GDM1 (cell line): ENCODE measurements at regions not wholly inside any gene's neighbourhood (a gene's known extent, or its start where the extent isn't known, plus 50 kb on each side); places are given as distances from the start of the nearest gene placed in this dataset.

Experiments
- DNase-seq: peaks from one replicate; lab custom pipeline; 2025; lab: John Stamatoyannopoulos, UW

DNA sequence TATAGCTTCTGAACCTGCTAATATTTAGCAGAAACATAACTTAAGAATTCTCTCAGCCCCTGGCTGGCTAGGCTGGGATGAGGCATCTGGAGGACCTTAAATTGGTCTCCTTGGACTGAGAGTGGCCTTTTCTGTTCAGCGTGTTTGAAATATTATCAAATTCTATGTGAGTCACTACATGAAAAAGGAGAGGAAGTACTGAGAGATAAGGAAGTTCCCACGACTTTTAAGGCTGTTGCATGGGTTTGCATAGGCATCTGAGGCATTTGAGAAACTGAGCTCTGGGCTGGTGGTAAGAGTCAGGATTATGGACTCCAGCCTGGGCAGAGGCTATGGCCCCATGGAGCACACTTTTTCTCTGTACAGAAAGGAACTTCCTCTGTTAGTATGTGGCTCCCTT is 816.2 kb upstream of the GRAMD2B start:
- no peak for DNase-seq

- DNase-seq: no peak
These were observed 814.2 kb upstream of the GRAMD2B start for GRCh38 chr5:125609011-125609410.

DNA sequence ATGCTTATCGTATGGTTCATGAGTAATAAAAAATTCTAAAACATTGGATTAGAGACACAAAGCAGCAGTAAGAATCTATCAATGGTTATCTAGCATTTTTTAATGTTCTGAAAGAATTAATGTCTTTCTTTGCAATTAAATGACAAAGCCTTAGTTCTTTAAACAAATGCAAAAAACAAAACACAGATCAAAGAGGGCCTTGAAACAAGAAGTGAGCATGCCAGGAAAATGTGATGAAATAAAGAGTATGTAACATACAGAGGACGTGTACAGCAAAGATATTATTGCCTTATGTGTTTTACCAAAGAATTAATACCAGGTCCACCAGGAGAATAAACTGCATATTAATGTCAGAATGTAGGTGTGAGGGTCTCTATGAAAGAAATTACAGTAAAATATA is 812.3 kb upstream of the GRAMD2B start:
- DNase-seq: no peak

DNA sequence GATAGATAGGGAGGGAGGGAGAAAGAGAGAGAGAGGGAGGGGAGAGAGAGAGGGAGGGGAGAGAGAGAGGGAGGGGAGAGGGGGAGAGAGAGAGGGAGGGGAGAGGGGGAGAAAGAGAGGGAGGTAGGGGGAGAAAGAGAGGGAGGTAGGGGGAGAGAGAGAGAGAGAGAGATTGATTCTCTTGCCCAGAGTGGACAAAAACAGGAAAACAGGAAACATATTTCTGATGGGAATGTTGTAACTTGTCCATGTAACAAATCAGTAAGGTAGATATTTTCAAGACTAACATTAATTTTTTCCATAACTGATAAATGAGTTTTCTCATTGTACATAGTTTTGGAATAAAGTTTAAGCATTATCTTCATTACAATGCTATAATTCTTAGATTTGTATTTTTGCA is 811.7 kb upstream of the GRAMD2B start:
- DNase-seq: no peak

- DNase-seq: no peak
These were observed 811.0 kb upstream of the GRAMD2B start for GRCh38 chr5:125612181-125612721.

- no peak for DNase-seq
These were observed 810.4 kb upstream of the GRAMD2B start for GRCh38 chr5:125612776-125613175.

GRCh38 chr5:125630237-125630636 is 793.0 kb upstream of the GRAMD2B start:
- no peak for DNase-seq

- no peak for DNase-seq
These were observed 789.7 kb upstream of the GRAMD2B start for GRCh38 chr5:125633523-125633922.

DNA sequence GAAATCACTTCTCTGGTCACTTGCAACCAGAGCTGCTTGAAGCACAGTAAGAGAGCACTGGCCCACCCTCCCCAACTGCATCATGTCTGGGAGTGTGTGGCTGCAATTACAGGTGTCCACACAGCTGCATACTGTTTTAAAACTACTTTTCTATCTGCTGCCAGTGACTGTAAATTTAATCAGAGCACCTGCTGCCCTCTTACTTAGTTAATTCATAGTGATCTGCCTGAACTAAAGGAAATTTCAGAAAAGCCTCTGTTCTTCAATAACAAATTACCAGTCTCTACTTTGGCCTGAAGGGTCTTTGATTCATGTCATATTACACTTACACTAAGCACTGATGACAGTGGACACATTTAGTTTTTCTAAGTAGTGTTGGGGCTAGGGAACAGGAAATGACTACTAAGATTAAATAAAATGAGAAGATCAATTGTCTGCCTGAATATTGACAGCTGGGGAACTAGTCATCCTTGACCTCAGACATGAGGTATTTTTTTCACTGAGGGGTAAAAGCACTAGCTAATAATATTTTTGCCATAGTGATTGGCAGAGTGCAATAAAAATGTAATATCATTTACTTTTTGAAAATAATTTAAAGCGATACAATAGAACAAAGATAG is 788.9 kb upstream of the GRAMD2B start:
- DNase-seq: no peak

DNA sequence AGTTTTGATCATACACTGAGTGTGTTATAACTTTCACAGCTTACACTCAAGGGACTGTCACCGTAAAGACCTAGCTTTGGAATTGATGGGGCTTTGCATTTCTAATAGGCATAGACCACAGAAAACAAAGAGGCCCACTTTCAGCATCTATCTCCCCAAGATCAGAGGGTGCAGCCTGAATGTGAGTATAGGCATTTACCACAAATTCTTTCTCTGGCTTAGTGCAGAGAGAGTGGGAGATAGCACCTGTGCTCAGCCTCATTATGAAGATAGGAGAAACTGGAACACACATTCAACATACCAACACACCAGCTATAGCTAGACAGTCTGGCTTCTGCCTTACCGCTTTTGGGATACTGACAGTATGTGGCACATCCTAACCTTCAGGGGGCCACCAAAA is 783.4 kb upstream of the GRAMD2B start:
- no peak for DNase-seq

DNA sequence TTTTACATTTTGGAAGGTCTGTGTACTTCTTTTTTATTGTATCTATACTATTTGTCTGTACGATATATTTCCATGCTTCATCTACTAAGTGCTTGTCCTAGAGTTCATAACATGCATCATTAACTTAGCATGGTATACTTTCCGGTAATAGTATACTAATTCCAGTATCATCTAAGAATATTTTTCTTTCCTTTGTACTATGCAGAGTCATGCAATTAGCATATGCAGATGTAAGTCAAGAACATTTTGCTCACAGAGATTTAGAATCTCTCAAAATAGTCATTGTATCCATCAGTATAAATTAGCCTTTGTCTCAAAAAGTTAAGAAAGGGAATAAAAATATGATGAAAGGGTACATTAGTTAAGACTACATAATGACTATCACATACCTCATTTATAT is 770.4 kb upstream of the GRAMD2B start:
- DNase-seq: no peak

DNA sequence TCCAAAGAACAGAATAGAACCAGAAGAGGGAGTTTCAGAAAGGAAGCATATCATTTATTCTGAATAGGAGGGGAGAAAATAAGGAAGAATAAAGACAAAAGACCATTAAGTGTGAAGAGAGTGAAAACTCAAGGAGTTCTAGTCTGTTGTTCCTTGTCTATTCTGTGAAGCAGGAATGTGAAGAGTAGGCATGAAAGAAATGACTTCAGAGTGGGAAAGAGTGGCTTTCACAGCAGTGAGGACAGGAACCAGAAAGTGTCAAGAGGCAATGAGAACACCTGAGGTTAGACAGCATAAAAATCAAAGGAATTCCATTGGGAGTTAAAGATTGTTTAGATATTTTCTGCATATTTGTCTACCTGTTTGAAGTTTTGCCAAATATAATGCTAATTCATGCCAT is 768.8 kb upstream of the GRAMD2B start:
- no peak for DNase-seq

DNA sequence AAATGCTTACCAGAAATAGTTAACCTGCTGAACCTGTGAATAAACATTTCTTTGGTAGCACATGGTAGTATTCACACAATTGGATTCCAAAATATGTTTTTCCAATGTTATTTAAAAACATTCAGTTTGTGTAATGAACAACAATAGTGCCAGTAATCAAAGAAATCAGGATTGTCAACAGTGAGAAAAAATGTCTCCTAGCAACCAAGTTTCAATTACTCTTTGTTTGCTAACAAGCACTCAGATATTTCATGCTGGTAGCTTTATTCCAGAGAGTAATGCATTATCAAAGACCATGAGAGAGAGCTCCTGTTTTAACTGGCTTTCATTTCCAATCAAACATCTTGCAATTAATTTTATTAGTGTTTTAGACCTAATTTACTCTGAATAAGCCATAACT is 768.1 kb upstream of the GRAMD2B start:
- DNase-seq: no peak

GRCh38 chr5:125657936-125658335 is 765.3 kb upstream of the GRAMD2B start:
- no peak for DNase-seq

- no peak for DNase-seq
These were observed 763.7 kb upstream of the GRAMD2B start for GRCh38 chr5:125659316-125660023.

GRCh38 chr5:125660231-125660895 is 762.8 kb upstream of the GRAMD2B start:
- DNase-seq: no peak

- DNase-seq: no peak
These were observed 761.6 kb upstream of the GRAMD2B start for GRCh38 chr5:125661584-125661983.

DNA sequence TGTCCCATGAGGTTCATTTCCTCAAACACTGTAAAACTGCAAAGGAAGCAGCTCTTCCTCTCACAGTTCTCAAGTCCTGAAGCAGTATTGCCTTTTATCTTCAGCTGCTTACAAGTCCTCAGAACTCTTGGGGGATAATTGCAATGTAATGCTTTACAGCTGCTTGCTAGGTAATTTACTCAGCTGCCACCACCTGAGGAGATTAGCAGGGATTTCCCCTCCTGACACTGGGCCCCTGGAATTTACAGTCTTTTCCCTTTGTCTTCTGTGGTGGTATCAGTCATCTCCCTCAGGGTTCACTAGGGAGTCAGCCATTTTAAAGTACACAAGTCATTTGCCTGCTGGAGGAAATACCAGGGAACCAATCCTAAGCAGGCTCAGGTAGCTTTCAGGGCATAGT is 754.3 kb upstream of the GRAMD2B start:
- DNase-seq: no peak

- DNase-seq: no peak
These were observed 749.8 kb upstream of the GRAMD2B start for GRCh38 chr5:125673359-125673950.

DNA sequence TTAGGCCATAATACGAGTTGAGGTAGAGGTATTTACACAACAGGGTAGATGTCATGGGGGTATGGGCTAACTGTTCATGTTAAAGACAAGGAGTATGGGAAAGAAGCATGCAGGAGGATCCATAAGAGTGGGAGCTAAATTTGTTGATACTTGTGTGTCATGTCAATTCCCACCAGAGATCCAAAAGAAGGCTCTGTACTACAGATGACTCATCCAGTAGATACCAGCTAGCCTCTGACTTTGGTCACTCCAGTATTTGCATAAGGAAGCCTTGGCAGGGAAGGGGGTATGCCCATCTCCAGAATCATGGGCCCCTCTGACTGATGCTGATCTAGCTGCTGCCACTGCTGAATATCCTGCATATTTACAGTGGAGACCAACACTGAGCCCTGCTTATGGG is 743.7 kb upstream of the GRAMD2B start:
- DNase-seq: no peak

DNA sequence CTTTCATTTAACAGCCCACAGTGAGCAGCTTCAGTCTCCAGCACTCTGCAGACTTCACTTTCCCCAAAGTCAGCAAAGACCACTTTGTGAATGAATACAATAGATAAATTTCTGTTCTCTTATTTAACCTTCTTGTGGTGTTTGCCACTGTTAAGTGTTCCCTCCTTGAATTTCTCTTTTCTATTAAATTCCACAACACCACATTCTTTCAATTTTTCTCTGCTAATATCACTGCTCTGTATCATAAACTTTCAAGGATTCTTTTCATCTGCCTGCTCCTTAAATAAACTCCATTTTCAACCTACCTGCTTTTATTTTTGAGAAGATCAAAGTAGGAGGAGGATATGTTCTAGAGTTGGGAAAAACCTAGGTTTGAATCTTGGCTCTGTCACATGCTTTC is 739.5 kb upstream of the GRAMD2B start:
- no peak for DNase-seq

DNA sequence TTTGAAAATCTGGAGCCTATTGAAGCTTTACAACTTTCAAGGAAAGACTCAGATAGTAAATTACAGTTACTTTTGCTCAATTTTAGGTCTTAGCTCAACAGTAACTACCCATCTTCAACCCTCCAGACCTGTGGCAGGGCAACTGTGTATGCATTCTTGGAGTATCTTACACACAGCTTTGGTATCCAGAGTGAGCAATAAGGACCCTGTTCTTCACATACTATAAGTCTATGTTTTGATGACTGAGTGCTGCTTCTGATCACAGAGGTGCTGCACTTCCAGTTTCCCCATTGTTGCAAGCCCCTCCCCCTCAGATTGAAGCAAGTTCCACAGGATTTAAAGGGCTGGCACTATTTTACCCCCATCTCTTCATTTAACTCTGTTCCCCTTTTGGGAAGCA is 737.4 kb upstream of the GRAMD2B start:
- no peak for DNase-seq
